Fibroblast of lung (primary cell): ENCODE measurements at regions not wholly inside any gene's neighbourhood (a gene's known extent, or its start where the extent isn't known, plus 50 kb on each side); places are given as distances from the start of the nearest gene placed in this dataset.

ENCODE experiments used
- DNase-seq, 2 donors: peaks; one replicate each; pipeline versions ENCODE4 v3.0.0 to v3.0.0-alpha.2; 2010; ENCODE audit warnings: low read depth in 2 of 2
- H2AFZ ChIP-seq: 2 replicates; pipeline ENCODE4 v1.5.1; 2012; ENCODE audit warnings: low read length, control low read depth, inconsistent platforms
- H3K27ac ChIP-seq: 2 replicates; pipeline ENCODE4 v1.5.1; 2011; ENCODE audit warnings: low read length, control low read depth; ENCODE audit not compliant: insufficient read depth
- H3K27me3 ChIP-seq: 2 replicates; pipeline ENCODE4 v1.5.1; 2011; ENCODE audit warnings: mild to moderate bottlenecking, low read length; ENCODE audit not compliant: control insufficient read depth, insufficient read depth
- H3K36me3 ChIP-seq: 2 replicates; pipeline ENCODE4 v1.5.1; 2011; ENCODE audit warnings: low read length; ENCODE audit not compliant: control insufficient read depth, insufficient read depth
- H3K4me1 ChIP-seq: 2 replicates; pipeline ENCODE4 v1.5.1; 2011; ENCODE audit warnings: low read length; ENCODE audit not compliant: control insufficient read depth, insufficient read depth; ENCODE audit errors: extremely low read depth
- H3K4me2 ChIP-seq: 2 replicates; pipeline ENCODE4 v1.5.1; 2011; ENCODE audit warnings: low read length, control low read depth; ENCODE audit not compliant: insufficient read depth; ENCODE audit errors: extremely low read depth
- H3K4me3 ChIP-seq, 4 experiments: fragments of 200-600 bp in 1 of 4; sonication (generic) in 1 of 4; replicated peaks in 1 of 4; 2 replicates each; pipeline ENCODE4 v1.5.1; 2011 to 2016; ENCODE audit warnings: low read length in 4 of 4, low read depth in 3 of 4, mild to moderate bottlenecking in 3 of 4, control low read depth in 2 of 4, inconsistent platforms in 1 of 4, mixed read lengths in 1 of 4; ENCODE audit not compliant: insufficient read depth in 1 of 4; ENCODE audit errors: control extremely low read depth in 1 of 4
- H3K79me2 ChIP-seq: 2 replicates; pipeline ENCODE4 v1.5.1; 2012; ENCODE audit warnings: mild to moderate bottlenecking, low read length, inconsistent platforms; ENCODE audit not compliant: control insufficient read depth, insufficient read depth
- H3K9ac ChIP-seq: 2 replicates; pipeline ENCODE4 v1.5.1; 2011; ENCODE audit warnings: mild to moderate bottlenecking, low read length, control low read depth; ENCODE audit not compliant: insufficient read depth
- H3K9me3 ChIP-seq: 2 replicates; pipeline ENCODE4 v1.5.1; 2012; ENCODE audit warnings: low read depth, low read length; ENCODE audit not compliant: control insufficient read depth, insufficient read depth
- H4K20me1 ChIP-seq: 2 replicates; pipeline ENCODE4 v1.5.1; 2011; ENCODE audit warnings: low read length; ENCODE audit not compliant: control insufficient read depth, insufficient read depth; ENCODE audit errors: extremely low read depth
- CTCF ChIP-seq, 2 donors: IDR thresholded peaks in 1 of 2; conservative IDR thresholded peaks in 1 of 2; 1 replicate in 1 of 2; 2 replicates in 1 of 2; pipeline ENCODE4 v1.5.1; 2011 to 2012; ENCODE audit warnings: low read length in 2 of 2, control low read depth in 1 of 2, inconsistent platforms in 1 of 2, low read depth in 1 of 2, mild to moderate bottlenecking in 1 of 2
- EZH2 ChIP-seq: IDR thresholded peaks from 2 replicates; pipeline ENCODE4 v1.5.1; 2012; ENCODE audit warnings: low read length, control low read depth, mild to moderate bottlenecking; ENCODE audit errors: missing control alignments

GRCh38 chr4:163613383-163613782, 118.9 kb downstream of the TMA16 start:
- Histone ChIP-seq H3K9ac (no peak overlapping the region), H3K27me3 (no peaks in the 10 kb centered on the region), H3K27ac (no peak overlapping the region), H2AFZ (no peak overlapping the region), H3K79me2 (no peaks in the 10 kb centered on the region), H3K9me3 (no peaks in the 10 kb centered on the region), H3K4me1 (no peaks in the 10 kb centered on the region), H4K20me1 (no peaks in the 10 kb centered on the region), H3K36me3 (no peaks in the 10 kb centered on the region), H3K4me2 (no peak overlapping the region), H3K4me3 (no peak overlapping the region)
- DNase-seq, result no peak
- TF ChIP-seq CTCF (conservative IDR thresholded peaks at IDR 0.05 in 1 of 2, IDR thresholded peaks at IDR 0.05 in 1 of 2; ENCODE audit: low read depth in 1 of 2, low read length in 2 of 2) (no peak), EZH2 (no peak)

DNA sequence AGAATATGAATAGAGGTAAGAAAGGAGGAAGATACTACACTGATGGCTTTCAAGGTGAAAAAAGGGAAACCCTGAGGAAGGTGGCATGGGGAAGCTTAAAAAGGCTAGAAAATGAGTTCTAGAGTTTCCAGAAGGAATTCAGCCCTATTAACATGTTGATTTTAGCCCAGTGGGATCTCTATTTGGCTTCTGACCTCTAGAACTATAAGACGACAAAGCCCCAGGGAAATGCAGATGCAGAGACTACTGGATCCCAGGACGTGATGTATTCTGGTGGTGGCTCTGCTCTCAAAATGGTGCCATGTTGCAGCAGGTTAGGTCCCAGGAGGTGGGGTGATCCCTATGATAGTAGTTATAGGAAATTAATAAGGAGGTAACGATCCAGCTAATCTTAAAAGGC, 120.4 kb downstream of the TMA16 start:
- H4K20me1 ChIP-seq, result no peaks in the 10 kb centered on the region
- no peak for DNase-seq
- no peak overlapping the region for H3K9ac ChIP-seq
- no peak overlapping the region for H3K4me2 ChIP-seq
- no peak overlapping the region for H3K27ac ChIP-seq
- H3K4me1 ChIP-seq, result no peaks in the 10 kb centered on the region
- no peaks in the 10 kb centered on the region for H3K36me3 ChIP-seq
- no peaks in the 10 kb centered on the region for H3K79me2 ChIP-seq
- TF ChIP-seq CTCF (conservative IDR thresholded peaks at IDR 0.05 in 1 of 2, IDR thresholded peaks at IDR 0.05 in 1 of 2; ENCODE audit: low read depth in 1 of 2, low read length in 2 of 2) (no peak), EZH2 (no peak)
- no peaks in the 10 kb centered on the region for H3K27me3 ChIP-seq
- no peak overlapping the region for H2AFZ ChIP-seq
- H3K9me3 ChIP-seq, result no peaks in the 10 kb centered on the region
- no peak overlapping the region for H3K4me3 ChIP-seq

GRCh38 chr4:163618845-163619244, 124.4 kb downstream of the TMA16 start:
- no peaks in the 10 kb centered on the region for H4K20me1 ChIP-seq
- no peak overlapping the region for H3K27ac ChIP-seq
- TF ChIP-seq EZH2 (no peak), CTCF (conservative IDR thresholded peaks at IDR 0.05 in 1 of 2, IDR thresholded peaks at IDR 0.05 in 1 of 2; ENCODE audit: low read depth in 1 of 2, low read length in 2 of 2) (no peak)
- H3K4me3 ChIP-seq, result no peak overlapping the region
- no peaks in the 10 kb centered on the region for H3K9me3 ChIP-seq
- no peak overlapping the region for H3K9ac ChIP-seq
- DNase-seq, result no peak
- H3K4me2 ChIP-seq, result no peak overlapping the region
- no peaks in the 10 kb centered on the region for H3K4me1 ChIP-seq
- no peak overlapping the region for H2AFZ ChIP-seq
- H3K36me3 ChIP-seq, result no peaks in the 10 kb centered on the region
- no peaks in the 10 kb centered on the region for H3K27me3 ChIP-seq
- H3K79me2 ChIP-seq, result no peaks in the 10 kb centered on the region
